ENCODE measurements at regions not wholly inside any gene's neighbourhood (a gene's known extent, or its start where the extent isn't known, plus 50 kb on each side); places are given as distances from the start of the nearest gene placed in this dataset.

DNA sequence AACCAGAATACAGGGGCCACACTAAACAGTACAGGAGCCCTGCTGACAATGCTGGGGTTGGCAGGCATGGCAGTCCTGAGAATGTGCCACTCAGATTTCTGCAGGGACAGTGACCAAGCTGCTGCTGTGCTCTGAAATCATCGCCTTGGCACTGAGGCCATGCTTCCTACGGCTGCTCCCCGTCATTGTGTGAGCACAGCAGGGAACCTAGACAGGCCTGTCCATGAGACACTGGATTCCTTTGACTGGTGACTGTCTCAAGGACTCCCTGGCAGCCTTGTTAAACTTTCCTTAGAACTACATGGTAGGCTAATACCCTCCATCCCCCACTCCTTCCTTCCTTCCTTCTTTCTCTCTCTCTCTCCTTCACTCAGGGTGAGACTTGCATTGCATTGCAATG is 111.4 kb downstream of the LUZP4 start:
- WGBS, result 85% methylated on average over 3 of the region's 3 CpGs
- no peak overlapping the region for H3K9ac ChIP-seq (ENCODE audit: low read depth in 1 of 2, low read length in 2 of 2)
- H3K27me3 ChIP-seq (ENCODE audit: control insufficient read depth in 4 of 4, insufficient read depth in 4 of 4, low read length in 3 of 4), result no peaks in the 10 kb centered on the region
- no peak for DNase-seq (ENCODE audit: low spot score)
- H3K9me3 ChIP-seq (ENCODE audit: control insufficient read depth in 4 of 4, low read length in 3 of 4), result no peaks in the 10 kb centered on the region
- H3K27ac ChIP-seq (ENCODE audit: low read depth in 1 of 2, low read length in 2 of 2), result no peak overlapping the region
- no peaks in the 10 kb centered on the region for H3K36me3 ChIP-seq (ENCODE audit: control insufficient read depth in 4 of 4, insufficient read depth in 3 of 4, low read depth in 1 of 4, low read length in 3 of 4)
- TF ChIP-seq TAF1 (conservative IDR thresholded peaks at IDR 0.05), result no peak
- no peaks in the 10 kb centered on the region for H3K4me1 ChIP-seq (ENCODE audit: control insufficient read depth in 4 of 4, insufficient read depth in 4 of 4, low read length in 3 of 4)
- H3K4me3 ChIP-seq (ENCODE audit: low read depth in 1 of 3, low read length in 3 of 3), result no peak overlapping the region

DNA sequence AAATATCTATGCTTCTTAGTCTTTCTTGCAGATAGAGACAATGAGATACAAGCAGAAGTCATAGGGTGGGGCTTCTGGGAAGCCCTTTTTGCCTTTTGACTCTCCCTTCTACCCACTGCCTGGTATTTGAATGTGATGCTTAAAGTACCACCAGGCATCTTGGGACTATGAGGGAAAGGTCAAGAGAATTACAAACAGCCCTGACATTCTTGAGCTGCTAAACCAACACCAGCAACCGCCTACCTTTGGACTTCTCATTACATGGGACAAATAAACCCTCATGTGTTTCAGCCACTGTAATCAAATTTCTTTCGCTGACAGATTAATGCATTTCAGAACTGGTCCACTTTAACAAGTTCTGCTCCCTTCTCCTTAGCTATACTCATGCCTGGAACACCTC is 112.8 kb downstream of the LUZP4 start:
- H3K27me3 ChIP-seq (ENCODE audit: control insufficient read depth in 4 of 4, insufficient read depth in 4 of 4, low read length in 3 of 4), result no peaks in the 10 kb centered on the region
- no peaks in the 10 kb centered on the region for H3K9me3 ChIP-seq (ENCODE audit: control insufficient read depth in 4 of 4, low read length in 3 of 4)
- no peak overlapping the region for H3K9ac ChIP-seq (ENCODE audit: low read depth in 1 of 2, low read length in 2 of 2)
- 35% methylated on average over 2 of the region's 2 CpGs for WGBS
- TF ChIP-seq TAF1 (conservative IDR thresholded peaks at IDR 0.05), result no peak
- TF ChIP-seq, protein P1, sequence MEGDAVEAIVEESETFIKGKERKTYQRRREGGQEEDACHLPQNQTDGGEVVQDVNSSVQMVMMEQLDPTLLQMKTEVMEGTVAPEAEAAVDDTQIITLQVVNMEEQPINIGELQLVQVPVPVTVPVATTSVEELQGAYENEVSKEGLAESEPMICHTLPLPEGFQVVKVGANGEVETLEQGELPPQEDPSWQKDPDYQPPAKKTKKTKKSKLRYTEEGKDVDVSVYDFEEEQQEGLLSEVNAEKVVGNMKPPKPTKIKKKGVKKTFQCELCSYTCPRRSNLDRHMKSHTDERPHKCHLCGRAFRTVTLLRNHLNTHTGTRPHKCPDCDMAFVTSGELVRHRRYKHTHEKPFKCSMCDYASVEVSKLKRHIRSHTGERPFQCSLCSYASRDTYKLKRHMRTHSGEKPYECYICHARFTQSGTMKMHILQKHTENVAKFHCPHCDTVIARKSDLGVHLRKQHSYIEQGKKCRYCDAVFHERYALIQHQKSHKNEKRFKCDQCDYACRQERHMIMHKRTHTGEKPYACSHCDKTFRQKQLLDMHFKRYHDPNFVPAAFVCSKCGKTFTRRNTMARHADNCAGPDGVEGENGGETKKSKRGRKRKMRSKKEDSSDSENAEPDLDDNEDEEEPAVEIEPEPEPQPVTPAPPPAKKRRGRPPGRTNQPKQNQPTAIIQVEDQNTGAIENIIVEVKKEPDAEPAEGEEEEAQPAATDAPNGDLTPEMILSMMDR (IDR thresholded peaks at IDR 0.05; ENCODE audit: low read depth, low read length, missing input control), result no peak
- TF ChIP-seq, protein P2, sequence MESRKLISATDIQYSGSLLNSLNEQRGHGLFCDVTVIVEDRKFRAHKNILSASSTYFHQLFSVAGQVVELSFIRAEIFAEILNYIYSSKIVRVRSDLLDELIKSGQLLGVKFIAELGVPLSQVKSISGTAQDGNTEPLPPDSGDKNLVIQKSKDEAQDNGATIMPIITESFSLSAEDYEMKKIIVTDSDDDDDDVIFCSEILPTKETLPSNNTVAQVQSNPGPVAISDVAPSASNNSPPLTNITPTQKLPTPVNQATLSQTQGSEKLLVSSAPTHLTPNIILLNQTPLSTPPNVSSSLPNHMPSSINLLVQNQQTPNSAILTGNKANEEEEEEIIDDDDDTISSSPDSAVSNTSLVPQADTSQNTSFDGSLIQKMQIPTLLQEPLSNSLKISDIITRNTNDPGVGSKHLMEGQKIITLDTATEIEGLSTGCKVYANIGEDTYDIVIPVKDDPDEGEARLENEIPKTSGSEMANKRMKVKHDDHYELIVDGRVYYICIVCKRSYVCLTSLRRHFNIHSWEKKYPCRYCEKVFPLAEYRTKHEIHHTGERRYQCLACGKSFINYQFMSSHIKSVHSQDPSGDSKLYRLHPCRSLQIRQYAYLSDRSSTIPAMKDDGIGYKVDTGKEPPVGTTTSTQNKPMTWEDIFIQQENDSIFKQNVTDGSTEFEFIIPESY (IDR thresholded peaks at IDR 0.05), result no peak
- TF ChIP-seq JUND (IDR thresholded peaks at IDR 0.05), result no peak
- TF ChIP-seq, protein P3, sequence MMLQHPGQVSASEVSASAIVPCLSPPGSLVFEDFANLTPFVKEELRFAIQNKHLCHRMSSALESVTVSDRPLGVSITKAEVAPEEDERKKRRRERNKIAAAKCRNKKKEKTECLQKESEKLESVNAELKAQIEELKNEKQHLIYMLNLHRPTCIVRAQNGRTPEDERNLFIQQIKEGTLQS (IDR thresholded peaks at IDR 0.05), result no peak
- TF ChIP-seq RXRA (IDR thresholded peaks at IDR 0.05), result no peak
- TF ChIP-seq HNF4A (conservative IDR thresholded peaks at IDR 0.05), result no peak
- no peak for TF ChIP-seq FOXA2 (IDR thresholded peaks at IDR 0.05)
- TF ChIP-seq, protein P4, sequence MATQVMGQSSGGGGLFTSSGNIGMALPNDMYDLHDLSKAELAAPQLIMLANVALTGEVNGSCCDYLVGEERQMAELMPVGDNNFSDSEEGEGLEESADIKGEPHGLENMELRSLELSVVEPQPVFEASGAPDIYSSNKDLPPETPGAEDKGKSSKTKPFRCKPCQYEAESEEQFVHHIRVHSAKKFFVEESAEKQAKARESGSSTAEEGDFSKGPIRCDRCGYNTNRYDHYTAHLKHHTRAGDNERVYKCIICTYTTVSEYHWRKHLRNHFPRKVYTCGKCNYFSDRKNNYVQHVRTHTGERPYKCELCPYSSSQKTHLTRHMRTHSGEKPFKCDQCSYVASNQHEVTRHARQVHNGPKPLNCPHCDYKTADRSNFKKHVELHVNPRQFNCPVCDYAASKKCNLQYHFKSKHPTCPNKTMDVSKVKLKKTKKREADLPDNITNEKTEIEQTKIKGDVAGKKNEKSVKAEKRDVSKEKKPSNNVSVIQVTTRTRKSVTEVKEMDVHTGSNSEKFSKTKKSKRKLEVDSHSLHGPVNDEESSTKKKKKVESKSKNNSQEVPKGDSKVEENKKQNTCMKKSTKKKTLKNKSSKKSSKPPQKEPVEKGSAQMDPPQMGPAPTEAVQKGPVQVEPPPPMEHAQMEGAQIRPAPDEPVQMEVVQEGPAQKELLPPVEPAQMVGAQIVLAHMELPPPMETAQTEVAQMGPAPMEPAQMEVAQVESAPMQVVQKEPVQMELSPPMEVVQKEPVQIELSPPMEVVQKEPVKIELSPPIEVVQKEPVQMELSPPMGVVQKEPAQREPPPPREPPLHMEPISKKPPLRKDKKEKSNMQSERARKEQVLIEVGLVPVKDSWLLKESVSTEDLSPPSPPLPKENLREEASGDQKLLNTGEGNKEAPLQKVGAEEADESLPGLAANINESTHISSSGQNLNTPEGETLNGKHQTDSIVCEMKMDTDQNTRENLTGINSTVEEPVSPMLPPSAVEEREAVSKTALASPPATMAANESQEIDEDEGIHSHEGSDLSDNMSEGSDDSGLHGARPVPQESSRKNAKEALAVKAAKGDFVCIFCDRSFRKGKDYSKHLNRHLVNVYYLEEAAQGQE (IDR thresholded peaks at IDR 0.05), result no peak
- TF ChIP-seq NR2F2 (IDR thresholded peaks at IDR 0.05), result no peak
- TF ChIP-seq EGR1 (IDR thresholded peaks at IDR 0.05; ENCODE audit: low read depth in 2 of 2), result no peak
- no peak for TF ChIP-seq FOXA1 (IDR thresholded peaks at IDR 0.05)
- no peak for TF ChIP-seq YY1 (IDR thresholded peaks at IDR 0.05)
- TF ChIP-seq, protein P5, sequence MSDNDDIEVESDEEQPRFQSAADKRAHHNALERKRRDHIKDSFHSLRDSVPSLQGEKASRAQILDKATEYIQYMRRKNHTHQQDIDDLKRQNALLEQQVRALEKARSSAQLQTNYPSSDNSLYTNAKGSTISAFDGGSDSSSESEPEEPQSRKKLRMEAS (IDR thresholded peaks at IDR 0.05), result no peak
- no peak for TF ChIP-seq RAD21 (IDR thresholded peaks at IDR 0.05)
- no peak for TF ChIP-seq HNF4G (IDR thresholded peaks at IDR 0.05)
- TF ChIP-seq SP1 (IDR thresholded peaks at IDR 0.05), result no peak
- TF ChIP-seq GABPA (IDR thresholded peaks at IDR 0.05 in 1 of 2, conservative IDR thresholded peaks at IDR 0.05 in 1 of 2), result no peak
- H3K4me1 ChIP-seq (ENCODE audit: control insufficient read depth in 4 of 4, insufficient read depth in 4 of 4, low read length in 3 of 4), result no peaks in the 10 kb centered on the region
- H3K27ac ChIP-seq (ENCODE audit: low read depth in 1 of 2, low read length in 2 of 2), result no peak overlapping the region
- DNase-seq (ENCODE audit: low spot score), result no peak
- no peak overlapping the region for H3K4me3 ChIP-seq (ENCODE audit: low read depth in 1 of 3, low read length in 3 of 3)
- H3K36me3 ChIP-seq (ENCODE audit: control insufficient read depth in 4 of 4, insufficient read depth in 3 of 4, low read depth in 1 of 4, low read length in 3 of 4), result no peaks in the 10 kb centered on the region
